Stimulated activated CD8-positive, alpha-beta memory T cell treated with anti-CD3 and anti-CD28 coated beads, Interleukin-2, amount 100 ng/mL, for 48 hours (primary cell): ENCODE measurements at regions not wholly inside any gene's neighbourhood (a gene's known extent, or its start where the extent isn't known, plus 50 kb on each side); places are given as distances from the start of the nearest gene placed in this dataset.

ENCODE experiments used
- DNase-seq, 2 donors: peaks; one replicate each; pipeline ENCODE4 v3.0.0-alpha.2; 2020; ENCODE audit warnings: low read depth in 2 of 2

DNA sequence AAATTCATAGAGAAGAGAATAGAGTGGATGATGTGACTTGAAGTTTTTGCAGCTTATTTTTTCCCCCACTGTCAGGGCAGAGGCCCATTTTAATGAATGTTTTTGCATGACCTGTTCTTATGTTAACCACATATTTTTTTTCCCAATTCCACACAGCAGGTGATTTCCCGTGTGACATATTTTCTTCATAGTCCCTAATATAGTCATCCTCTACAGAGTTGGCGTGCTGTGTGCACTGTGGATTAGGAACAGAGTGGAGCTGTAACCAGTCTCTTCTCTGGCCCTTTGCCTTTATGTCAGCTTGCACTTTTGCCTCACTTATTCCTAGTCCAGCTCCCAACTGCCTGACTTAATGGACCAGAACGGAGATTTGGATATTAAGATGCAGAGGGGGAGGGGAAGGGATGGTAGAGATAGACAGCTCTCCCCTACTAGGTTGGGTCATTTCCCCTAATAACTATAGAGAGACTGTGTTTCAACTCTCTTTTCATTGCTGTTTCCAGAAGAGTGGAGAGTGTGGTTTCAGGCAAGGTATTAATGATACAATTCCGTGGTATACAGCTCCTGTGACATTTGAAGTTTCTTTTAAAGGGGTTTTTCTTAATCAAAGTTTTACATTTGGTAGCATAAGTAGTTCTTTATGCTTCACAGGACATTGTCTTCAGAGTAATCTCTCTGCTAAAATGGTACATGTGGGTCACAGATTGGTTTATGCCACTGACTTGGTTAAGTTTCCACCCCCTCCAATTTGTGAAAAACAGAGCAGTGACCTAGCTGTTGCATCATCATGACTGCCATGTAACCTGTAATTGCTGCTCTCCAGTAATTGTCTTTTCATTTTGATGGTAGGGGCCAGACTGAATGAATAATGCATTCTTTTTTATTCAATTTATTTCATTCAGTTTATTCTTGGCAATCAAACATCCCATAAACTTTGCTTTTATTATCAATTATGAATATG, 161.3 kb downstream of the HAUS1 start:
- DNase-seq: no peak

GRCh38 chr18:46266473-46266872, 162.3 kb downstream of the HAUS1 start:
- no peak for DNase-seq

DNA sequence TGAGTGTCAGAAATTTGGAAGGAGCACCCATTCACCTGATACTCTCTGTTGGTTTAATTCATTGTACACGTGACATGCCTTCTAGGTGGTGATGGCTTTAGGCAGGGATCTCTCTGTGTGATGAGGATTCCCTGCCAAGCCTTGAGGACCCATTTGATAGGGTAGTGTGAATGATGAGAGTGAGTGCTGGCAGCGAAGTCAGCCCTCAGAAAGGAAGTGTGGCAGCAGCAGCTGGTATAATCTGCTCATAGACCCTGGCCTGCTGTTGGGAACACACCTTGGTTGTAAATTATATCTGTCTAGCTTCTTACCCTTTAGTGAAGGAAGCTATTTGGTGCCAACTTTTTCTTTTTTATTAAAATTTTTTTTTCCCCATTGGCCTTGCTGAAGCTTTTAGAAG, 164.5 kb downstream of the HAUS1 start:
- DNase-seq: no peak

GRCh38 chr18:46269275-46269674, 165.1 kb downstream of the HAUS1 start:
- DNase-seq: no peak

- DNase-seq: no peak
Measured at GRCh38 chr18:46271488-46271887, 167.3 kb downstream of the HAUS1 start.

DNA sequence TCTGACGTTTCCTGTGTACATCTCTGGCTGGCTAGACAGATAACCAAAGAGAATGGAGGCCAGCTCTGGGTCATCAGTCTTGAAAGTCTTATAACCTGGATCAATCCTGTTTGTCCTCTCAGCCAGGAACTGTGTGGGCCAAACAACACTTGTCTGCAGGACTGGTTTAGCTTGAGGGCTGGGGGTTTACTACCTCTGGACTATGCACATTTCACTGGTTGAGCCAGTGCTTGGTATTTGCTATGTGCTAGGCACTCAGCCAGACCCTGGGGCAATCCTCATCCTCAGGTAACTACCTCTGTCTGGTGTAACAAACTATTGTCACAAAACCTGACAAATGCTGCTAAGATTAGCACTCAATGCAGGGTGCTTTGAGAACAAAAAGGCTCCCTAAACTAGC, 169.7 kb downstream of the HAUS1 start:
- no peak for DNase-seq

- DNase-seq: no peak
Measured at GRCh38 chr18:46274266-46274665, 170.1 kb downstream of the HAUS1 start.

GRCh38 chr18:46275370-46275769, 171.2 kb downstream of the HAUS1 start:
- DNase-seq: no peak

DNA sequence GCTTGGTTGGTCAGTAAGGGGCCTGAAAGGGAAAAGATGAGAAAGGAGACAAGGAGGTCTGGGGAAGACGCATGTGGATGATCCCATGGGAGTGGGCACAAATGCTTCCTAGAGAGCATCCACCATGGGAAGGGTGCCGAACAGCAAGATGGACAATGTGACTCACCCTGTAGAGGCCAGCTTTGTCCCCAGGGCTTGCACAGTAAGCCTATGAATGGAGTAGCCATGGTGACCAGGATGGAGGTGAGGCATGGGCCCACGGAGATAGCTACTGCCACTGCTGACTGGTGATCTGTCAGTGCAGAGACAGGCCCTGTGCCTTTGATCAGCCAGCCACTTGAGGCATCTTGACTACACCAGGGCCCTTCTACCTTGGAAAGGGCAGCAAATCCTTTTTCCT, 172.6 kb downstream of the HAUS1 start:
- no peak for DNase-seq

GRCh38 chr18:46278481-46279465, 174.6 kb downstream of the HAUS1 start:
- DNase-seq: no peak

GRCh38 chr18:46279673-46280072, 175.5 kb downstream of the HAUS1 start:
- no peak for DNase-seq

GRCh38 chr18:46281185-46282176, 177.3 kb downstream of the HAUS1 start:
- peak; percentile 23 to 49 for DNase-seq

DNA sequence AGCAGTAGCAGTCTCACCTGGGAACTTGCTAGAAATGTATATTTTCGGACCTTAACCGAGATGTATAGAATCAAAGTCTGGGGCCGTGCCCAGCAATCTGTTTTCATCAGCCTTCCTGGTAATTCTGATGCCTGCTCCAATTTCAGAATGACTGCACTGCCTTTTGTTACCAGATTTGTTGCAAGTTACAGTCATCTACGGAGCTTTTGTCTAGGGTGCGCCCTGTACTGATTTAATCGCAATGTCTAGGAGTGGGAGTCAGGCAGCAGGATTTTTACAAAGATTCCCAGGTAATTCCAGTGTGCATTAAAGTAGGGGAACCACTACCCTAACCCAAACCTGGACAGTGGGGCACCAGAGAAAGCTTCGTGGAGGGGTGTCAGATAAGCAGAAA, 178.0 kb downstream of the HAUS1 start:
- DNase-seq: no peak

DNA sequence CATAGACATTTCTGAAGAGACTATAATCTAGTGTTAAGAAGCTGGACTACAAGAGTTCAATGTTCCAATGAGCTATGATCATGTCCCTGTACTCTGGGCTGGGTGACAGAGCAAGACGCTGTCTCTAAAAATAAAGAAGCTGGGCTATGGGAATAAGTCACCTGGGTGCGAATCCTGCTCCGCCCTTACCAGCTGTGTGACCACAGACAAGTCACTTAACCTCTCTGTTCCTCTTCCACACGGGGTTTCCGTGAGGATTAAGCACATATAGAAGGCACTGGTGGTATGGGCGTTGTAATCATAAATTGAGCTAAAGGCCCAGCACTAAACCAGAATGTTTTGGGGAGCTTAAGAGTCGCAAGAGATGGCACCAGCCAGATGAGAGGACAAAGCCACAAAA, 178.5 kb downstream of the HAUS1 start:
- no peak for DNase-seq

- DNase-seq: no peak
Measured at GRCh38 chr18:46283268-46283667, 179.1 kb downstream of the HAUS1 start.

GRCh38 chr18:46283895-46284295, 179.7 kb downstream of the HAUS1 start:
- no peak for DNase-seq

- no peak for DNase-seq
Measured at GRCh38 chr18:46289463-46289862, 185.3 kb downstream of the HAUS1 start.

DNA sequence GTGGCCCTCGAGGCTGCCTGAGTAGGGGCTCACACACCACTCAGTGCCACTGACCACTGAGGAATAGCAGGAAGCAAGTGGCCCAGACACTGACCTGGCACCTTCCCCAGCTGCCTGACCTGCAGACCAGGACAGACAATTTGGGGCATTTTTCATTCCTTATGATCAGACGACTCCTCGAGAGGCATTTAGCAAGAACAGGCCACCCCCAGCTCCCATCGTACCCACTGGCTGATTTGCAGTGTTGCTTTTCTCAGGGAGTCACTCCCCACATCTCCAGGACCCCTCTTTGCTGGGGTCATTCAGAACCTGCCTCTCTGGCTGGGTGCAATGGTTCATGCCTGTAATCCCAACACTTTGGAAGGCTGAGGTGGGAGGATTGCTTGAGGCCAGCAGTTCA, 185.7 kb downstream of the HAUS1 start:
- DNase-seq: no peak

DNA sequence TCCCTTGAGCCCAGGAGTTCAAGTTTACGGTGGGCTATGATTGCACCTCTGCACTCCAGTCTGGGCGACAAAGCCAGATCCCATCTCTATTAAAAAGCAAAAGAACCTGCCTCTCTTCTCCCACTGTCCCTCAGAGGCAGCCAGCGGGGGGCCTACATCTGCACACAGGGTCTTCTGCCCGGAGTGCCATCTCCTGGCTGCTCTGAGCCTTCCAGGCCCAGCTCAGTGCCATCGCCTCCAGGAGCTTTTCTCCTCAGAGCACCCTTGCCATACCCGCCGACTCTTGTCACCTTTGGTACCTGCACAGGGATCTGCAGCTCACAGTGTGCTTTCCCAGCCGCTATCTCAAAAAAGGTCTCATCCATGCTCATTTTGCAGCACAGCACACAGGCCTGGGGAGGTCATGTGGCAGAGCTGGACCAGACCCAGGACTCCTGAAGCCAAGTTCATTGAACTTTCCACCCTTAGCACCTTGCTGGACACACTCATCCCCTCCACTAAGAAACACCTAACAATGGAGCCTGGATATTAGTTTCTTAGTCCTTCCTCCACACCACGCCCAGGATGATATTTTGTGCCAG, 186.3 kb downstream of the HAUS1 start:
- no peak for DNase-seq

- DNase-seq: no peak
Measured at GRCh38 chr18:46291149-46291548, 187.0 kb downstream of the HAUS1 start.

DNA sequence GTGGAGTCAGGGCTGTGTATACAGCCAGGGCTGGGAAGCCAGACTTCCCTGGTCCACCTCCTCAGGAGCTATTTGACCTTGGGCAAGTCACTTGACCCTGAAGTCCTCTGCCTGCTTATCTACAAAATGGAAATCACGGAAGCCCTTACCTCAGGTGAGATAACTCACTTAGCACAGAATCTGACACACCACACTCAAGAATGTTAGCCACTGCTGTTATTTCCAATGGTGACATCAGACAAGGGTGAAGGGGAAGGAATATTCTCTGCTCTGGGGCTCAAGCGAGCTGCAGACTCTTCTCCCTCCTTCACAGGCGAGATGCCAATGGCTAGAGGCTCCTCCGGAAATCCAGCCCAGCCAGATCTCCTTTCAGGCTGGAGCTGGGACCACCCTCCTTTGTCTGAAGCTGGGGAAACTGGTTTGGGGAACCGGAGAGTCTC, 189.6 kb downstream of the HAUS1 start:
- DNase-seq: no peak
